Kidney epithelial cell (primary cell): ENCODE measurements at regions not wholly inside any gene's neighbourhood (a gene's known extent, or its start where the extent isn't known, plus 50 kb on each side); places are given as distances from the start of the nearest gene placed in this dataset.

Source experiments
- DNase-seq: peaks from one replicate; pipeline ENCODE4 v3.0.0-alpha.2; 2010; ENCODE audit warnings: low read depth
- H3K27me3 ChIP-seq: 2 replicates; pipeline ENCODE4 v1.6.0; 2011; ENCODE audit warnings: low read length; ENCODE audit not compliant: control insufficient read depth, insufficient read depth
- H3K36me3 ChIP-seq: 2 replicates; pipeline ENCODE4 v1.5.1; 2011; ENCODE audit warnings: low read length; ENCODE audit not compliant: control insufficient read depth, insufficient read depth
- H3K4me3 ChIP-seq: 2 replicates; pipeline ENCODE4 v1.5.1; 2011; ENCODE audit warnings: low read depth, mild to moderate bottlenecking, control low read depth, low read length
- CTCF ChIP-seq: IDR thresholded peaks from 2 replicates; pipeline ENCODE4 v1.5.1; 2011; ENCODE audit warnings: mild to moderate bottlenecking, moderate library complexity, low read length, control low read depth, inconsistent platforms; ENCODE audit not compliant: insufficient read depth, poor library complexity, severe bottlenecking

- DNase-seq, result no peak
- H3K4me3 ChIP-seq, result no peak overlapping the region
- H3K36me3 ChIP-seq, result no peaks in the 10 kb centered on the region
- no peak for TF ChIP-seq CTCF
- no peaks in the 10 kb centered on the region for H3K27me3 ChIP-seq
These were observed 519.1 kb downstream of the SOX11 start for GRCh38 chr2:6211236-6211635.

- H3K36me3 ChIP-seq, result no peaks in the 10 kb centered on the region
- TF ChIP-seq CTCF, result no peak
- no peaks in the 10 kb centered on the region for H3K27me3 ChIP-seq
- no peak overlapping the region for H3K4me3 ChIP-seq
- DNase-seq, result no peak
These were observed 520.3 kb downstream of the SOX11 start for GRCh38 chr2:6212491-6212890.

GRCh38 chr2:6213056-6213780, 521.0 kb downstream of the SOX11 start:
- no peak overlapping the region for H3K4me3 ChIP-seq
- no peak for TF ChIP-seq CTCF
- H3K27me3 ChIP-seq, result no peaks in the 10 kb centered on the region
- H3K36me3 ChIP-seq, result no peaks in the 10 kb centered on the region
- no peak for DNase-seq

- H3K4me3 ChIP-seq, result no peak overlapping the region
- H3K36me3 ChIP-seq, result no peaks in the 10 kb centered on the region
- H3K27me3 ChIP-seq, result no peaks in the 10 kb centered on the region
- DNase-seq, result no peak
- no peak for TF ChIP-seq CTCF
These were observed 522.3 kb downstream of the SOX11 start for GRCh38 chr2:6214471-6214870.

GRCh38 chr2:6215053-6215452, 522.9 kb downstream of the SOX11 start:
- H3K36me3 ChIP-seq, result no peaks in the 10 kb centered on the region
- no peaks in the 10 kb centered on the region for H3K27me3 ChIP-seq
- no peak for TF ChIP-seq CTCF
- no peak for DNase-seq
- no peak overlapping the region for H3K4me3 ChIP-seq

GRCh38 chr2:6216234-6216633, 524.0 kb downstream of the SOX11 start:
- no peak overlapping the region for H3K4me3 ChIP-seq

More at GRCh38 chr2:6216234-6216633, 524.0 kb downstream of the SOX11 start:
- H3K36me3 ChIP-seq, result no peaks in the 10 kb centered on the region
- no peaks in the 10 kb centered on the region for H3K27me3 ChIP-seq
- no peak for DNase-seq
- no peak for TF ChIP-seq CTCF
